SU-DHL-6 (cell line): ENCODE measurements at regions not wholly inside any gene's neighbourhood (a gene's known extent, or its start where the extent isn't known, plus 50 kb on each side); places are given as distances from the start of the nearest gene placed in this dataset.

ENCODE experiments used
- H2AFZ ChIP-seq: fragments of 200-600 bp; sonication (generic); 2 replicates; pipeline ENCODE4 v1.6.1; 2014; ENCODE audit warnings: low read depth, mild to moderate bottlenecking, moderate library complexity, mixed read lengths, antibody characterized with exemption, low read length; ENCODE audit not compliant: severe bottlenecking
- H3F3A ChIP-seq: fragments of 200-600 bp; shearing (Covaris generic); 2 replicates; pipeline ENCODE4 v1.6.0; 2016; ENCODE audit warnings: antibody characterized with exemption, mild to moderate bottlenecking; ENCODE audit not compliant: insufficient read depth
- H3K27ac ChIP-seq: fragments of 200-600 bp; sonication (generic); 2 replicates; pipeline ENCODE4 v1.5.1; 2016; ENCODE audit warnings: low read depth, mild to moderate bottlenecking, low read length, moderate library complexity, mixed read lengths
- H3K27me3 ChIP-seq: fragments of 200-600 bp; sonication (generic), shearing (Covaris generic); 2 replicates; pipeline ENCODE4 v1.6.0; 2014; ENCODE audit warnings: mild to moderate bottlenecking, low read length
- H3K36me3 ChIP-seq: fragments of 200-600 bp; sonication (generic); 2 replicates; pipeline ENCODE4 v1.6.1; 2014; ENCODE audit warnings: mild to moderate bottlenecking, low read length, mixed read lengths
- H3K4me2 ChIP-seq: fragments of 300-600, 200-600 bp; shearing (Covaris generic), sonication (generic); 2 replicates; pipeline ENCODE4 v1.6.0; 2014; ENCODE audit warnings: low read length, low read depth, mild to moderate bottlenecking; ENCODE audit not compliant: poor library complexity, severe bottlenecking
- H3K4me3 ChIP-seq: fragments of 200-600 bp; sonication (generic); 2 replicates; pipeline ENCODE4 v1.5.1; 2014; ENCODE audit warnings: antibody characterized with exemption, low read length, mild to moderate bottlenecking, mixed read lengths; ENCODE audit not compliant: insufficient read depth, poor library complexity, severe bottlenecking
- H3K79me2 ChIP-seq: fragments of 200-600 bp; sonication (generic); 2 replicates; pipeline ENCODE4 v1.6.1; 2014; ENCODE audit warnings: mild to moderate bottlenecking, low read length, moderate library complexity; ENCODE audit not compliant: insufficient read depth
- H3K9ac ChIP-seq: fragments of 200-600 bp; sonication (generic); 2 replicates; pipeline ENCODE4 v1.7.0; 2014; ENCODE audit warnings: mild to moderate bottlenecking, low read length
- H3K9me2 ChIP-seq: fragments of 200-600 bp; sonication (generic); replicated peaks from 2 replicates; pipeline ENCODE4 v1.6.1; 2014; ENCODE audit warnings: low read length; ENCODE audit not compliant: insufficient read depth
- H3K9me3 ChIP-seq: fragments of 200-600 bp; sonication (generic); 2 replicates; pipeline ENCODE4 v1.6.1; 2014; ENCODE audit warnings: low read length, mixed read lengths; ENCODE audit not compliant: insufficient read depth
- H4K20me1 ChIP-seq: fragments of 200-600 bp; sonication (generic); 2 replicates; pipeline ENCODE4 v1.6.1; 2014; ENCODE audit warnings: low read depth, mild to moderate bottlenecking, antibody characterized with exemption, low read length, moderate library complexity, mixed read lengths
- CTCF ChIP-seq: fragments of 200-600 bp; sonication (generic); IDR thresholded peaks from one replicate; pipeline ENCODE4 v1.5.1; 2017; ENCODE audit warnings: antibody characterized with exemption, mild to moderate bottlenecking, low read length, moderate library complexity; ENCODE audit not compliant: insufficient read depth, poor library complexity, severe bottlenecking
- EZH2phosphoT487 ChIP-seq: fragments of 200-600 bp; sonication (generic), shearing (Covaris generic); conservative IDR thresholded peaks from 2 replicates; pipeline ENCODE4 v1.6.1; 2018; ENCODE audit warnings: mild to moderate bottlenecking, antibody characterized with exemption, low read length, moderate library complexity, mixed read lengths

- no peaks in the 10 kb centered on the region for H3K36me3 ChIP-seq
These were observed 743.7 kb downstream of the TBC1D32 start for GRCh38 chr6:120590611-120591010.

DNA sequence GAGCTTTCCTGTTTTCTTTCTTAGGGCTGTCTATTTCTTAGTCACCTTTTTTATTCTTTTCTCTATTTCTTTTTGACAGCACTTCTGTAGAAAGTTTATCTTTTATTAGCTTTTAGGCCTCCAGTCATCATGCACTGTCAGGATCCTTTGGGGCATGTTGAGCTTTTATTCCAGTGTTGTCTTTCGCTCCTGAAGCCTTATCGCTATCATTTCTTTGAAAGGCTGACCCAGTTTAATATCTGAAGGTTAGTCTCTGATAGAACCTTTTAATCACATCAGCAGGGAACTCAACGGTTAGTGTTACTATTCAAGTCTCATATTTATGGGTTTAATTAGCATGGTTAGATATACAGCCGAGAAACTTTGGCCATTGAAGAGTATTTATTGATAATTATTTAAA lies 745.9 kb downstream of the TBC1D32 start:
- Histone ChIP-seq H3K9me3 (no peaks in the 10 kb centered on the region), H4K20me1 (no peaks in the 10 kb centered on the region), H3K27me3 (no peaks in the 10 kb centered on the region), H3K36me3 (no peaks in the 10 kb centered on the region), H3K9ac (no peak overlapping the region), H3K4me2 (no peak overlapping the region), H3K9me2 (no peaks in the 10 kb centered on the region), H3K79me2 (no peaks in the 10 kb centered on the region), H3K4me3 (no peak overlapping the region), H3F3A (no peaks in the 10 kb centered on the region), H2AFZ (no peak overlapping the region), H3K27ac (no peak overlapping the region)
- TF ChIP-seq EZH2phosphoT487 (no peak), CTCF (no peak)

More at GRCh38 chr6:120590611-120591010, 743.7 kb downstream of the TBC1D32 start:
- H3K27me3 ChIP-seq = no peaks in the 10 kb centered on the region
- no peak overlapping the region for H3K9ac ChIP-seq
- no peaks in the 10 kb centered on the region for H3F3A ChIP-seq
- H4K20me1 ChIP-seq = no peaks in the 10 kb centered on the region
- no peaks in the 10 kb centered on the region for H3K9me3 ChIP-seq
- no peaks in the 10 kb centered on the region for H3K79me2 ChIP-seq
- H3K27ac ChIP-seq = no peak overlapping the region
- no peaks in the 10 kb centered on the region for H3K9me2 ChIP-seq
- TF ChIP-seq EZH2phosphoT487 = no peak
- no peak for TF ChIP-seq CTCF
- H2AFZ ChIP-seq = no peak overlapping the region
- H3K4me2 ChIP-seq = no peak overlapping the region
- no peak overlapping the region for H3K4me3 ChIP-seq

DNA sequence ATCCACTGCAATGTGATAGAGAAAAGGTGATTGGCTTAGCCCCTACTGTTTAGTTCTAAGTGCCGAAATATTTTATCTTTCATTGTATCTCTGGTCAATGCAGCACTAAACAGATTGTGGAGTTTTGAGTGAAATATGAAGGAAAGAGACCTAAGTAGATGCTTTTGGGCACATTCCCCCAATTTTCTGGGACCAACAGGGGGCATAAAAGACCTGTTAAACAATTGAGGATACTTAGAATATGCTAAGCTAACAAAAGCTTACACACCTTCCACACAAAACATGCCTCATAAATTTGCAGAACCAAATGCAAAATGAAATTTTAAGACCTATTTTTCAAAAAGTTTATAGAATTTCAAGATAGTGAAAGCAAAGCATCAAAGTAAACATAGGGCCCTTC lies 746.9 kb downstream of the TBC1D32 start:
- Histone ChIP-seq H3K9ac (no peak overlapping the region), H3F3A (no peaks in the 10 kb centered on the region), H3K9me2 (no peaks in the 10 kb centered on the region), H3K27me3 (no peaks in the 10 kb centered on the region), H2AFZ (no peak overlapping the region), H3K9me3 (no peaks in the 10 kb centered on the region), H4K20me1 (no peaks in the 10 kb centered on the region), H3K27ac (no peak overlapping the region), H3K36me3 (no peaks in the 10 kb centered on the region), H3K4me2 (no peak overlapping the region), H3K79me2 (no peaks in the 10 kb centered on the region), H3K4me3 (no peak overlapping the region)
- TF ChIP-seq EZH2phosphoT487 (no peak), CTCF (no peak)
